GM12878 (cell line): ENCODE measurements at regions not wholly inside any gene's neighbourhood (a gene's known extent, or its start where the extent isn't known, plus 50 kb on each side); places are given as distances from the start of the nearest gene placed in this dataset.

Experiments
- IRF4 ChIP-seq: IDR thresholded peaks from 2 replicates; pipeline ENCODE4 v1.6.1; 2011; ENCODE audit warnings: low read depth, low read length
- RELA ChIP-seq: fragments of 450-650 bp; IDR thresholded peaks from 2 replicates; pipeline ENCODE4 v1.8.0; 2014; ENCODE audit warnings: borderline replicate concordance; ENCODE audit not compliant: partially characterized antibody
- SIX5 ChIP-seq: IDR thresholded peaks from 2 replicates; pipeline ENCODE4 v1.6.1; 2011; ENCODE audit warnings: mild to moderate bottlenecking, low read depth, low read length, moderate library complexity; ENCODE audit not compliant: severe bottlenecking
- SUPT20H ChIP-seq: IDR thresholded peaks from 2 replicates; pipeline ENCODE4 v1.6.1; 2011; ENCODE audit warnings: low read depth, mild to moderate bottlenecking, low read length, moderate library complexity, borderline replicate concordance; ENCODE audit not compliant: control insufficient read depth
- WRNIP1 ChIP-seq: IDR thresholded peaks from 2 replicates; pipeline ENCODE4 v1.6.1; 2011; ENCODE audit warnings: low read depth, low read length, improper control_type of control experiment, borderline replicate concordance
- TF ChIP-seq, protein P1 (sequence below): fragments of 450-650 bp; IDR thresholded peaks from 2 replicates; pipeline ENCODE4 v1.6.1; 2017; ENCODE audit warnings: borderline replicate concordance
- TF ChIP-seq, protein P2 (sequence below): IDR thresholded peaks from 2 replicates; pipeline ENCODE4 v1.6.1; 2012; ENCODE audit warnings: low read depth, low read length, improper control_type of control experiment
- TF ChIP-seq, protein P3 (sequence below): IDR thresholded peaks from 2 replicates; pipeline ENCODE4 v1.6.1; 2012; ENCODE audit warnings: low read length, inconsistent platforms
- TF ChIP-seq, protein P4 (sequence below): fragments of 450-650 bp; IDR thresholded peaks from 2 replicates; pipeline ENCODE4 v1.6.1; 2016; ENCODE audit warnings: mild to moderate bottlenecking
- TF ChIP-seq, protein P5 (sequence below): fragments of 150-350 bp; IDR thresholded peaks from 2 replicates; pipeline ENCODE4 v1.6.1; 2016; ENCODE audit warnings: low read depth, low read length

DNA sequence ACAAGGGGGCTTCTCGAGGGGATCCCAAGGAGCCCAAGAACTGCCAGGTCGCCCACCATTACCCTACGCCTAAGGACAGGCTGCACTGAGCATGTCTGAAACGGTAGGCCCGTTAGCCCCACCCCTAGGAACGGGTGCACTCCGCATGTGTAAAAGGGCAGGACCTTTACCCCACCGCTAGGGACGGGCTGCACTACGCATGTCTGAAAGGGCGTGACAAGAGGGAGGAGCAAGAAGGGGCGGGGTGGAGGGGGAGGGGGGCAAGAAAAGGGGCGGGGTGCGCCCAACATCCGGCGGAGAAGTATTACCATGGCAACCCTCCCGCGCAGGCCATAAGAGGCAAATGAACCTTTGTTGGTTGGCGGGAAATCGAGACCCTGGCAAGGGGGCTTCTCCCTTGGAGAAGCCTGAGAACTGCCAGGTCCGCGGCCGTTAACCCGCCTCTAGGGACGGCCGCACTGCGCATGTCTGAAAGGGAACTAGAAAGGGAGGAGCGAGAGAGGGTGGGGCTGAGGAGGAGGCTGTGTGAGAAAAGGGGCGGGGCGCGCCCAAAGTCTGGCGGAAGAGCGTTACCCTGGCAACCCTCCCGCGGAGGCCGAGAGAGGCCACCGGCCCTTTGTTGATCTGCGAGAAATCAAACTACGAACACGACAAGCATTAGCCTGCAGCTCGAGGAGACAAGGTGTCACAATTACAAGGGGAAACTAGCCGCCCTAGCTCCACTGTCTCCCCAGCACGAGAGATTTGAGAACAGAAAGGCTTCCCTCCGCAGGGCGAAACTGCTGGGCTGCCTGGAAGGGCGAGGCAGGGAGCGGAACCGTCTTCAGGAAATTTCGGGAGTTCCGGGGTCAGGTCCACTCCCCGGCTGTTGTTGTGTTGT, 2046.8 kb downstream of the TP53TG3F start (continued):
- TF ChIP-seq SUPT20H (no peak), WRNIP1 (no peak), IRF4 (no peak), SIX5 (no peak), RELA (no peak)
- TF ChIP-seq, protein P1, sequence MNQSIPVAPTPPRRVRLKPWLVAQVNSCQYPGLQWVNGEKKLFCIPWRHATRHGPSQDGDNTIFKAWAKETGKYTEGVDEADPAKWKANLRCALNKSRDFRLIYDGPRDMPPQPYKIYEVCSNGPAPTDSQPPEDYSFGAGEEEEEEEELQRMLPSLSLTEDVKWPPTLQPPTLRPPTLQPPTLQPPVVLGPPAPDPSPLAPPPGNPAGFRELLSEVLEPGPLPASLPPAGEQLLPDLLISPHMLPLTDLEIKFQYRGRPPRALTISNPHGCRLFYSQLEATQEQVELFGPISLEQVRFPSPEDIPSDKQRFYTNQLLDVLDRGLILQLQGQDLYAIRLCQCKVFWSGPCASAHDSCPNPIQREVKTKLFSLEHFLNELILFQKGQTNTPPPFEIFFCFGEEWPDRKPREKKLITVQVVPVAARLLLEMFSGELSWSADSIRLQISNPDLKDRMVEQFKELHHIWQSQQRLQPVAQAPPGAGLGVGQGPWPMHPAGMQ = no peak
- TF ChIP-seq, protein P2, sequence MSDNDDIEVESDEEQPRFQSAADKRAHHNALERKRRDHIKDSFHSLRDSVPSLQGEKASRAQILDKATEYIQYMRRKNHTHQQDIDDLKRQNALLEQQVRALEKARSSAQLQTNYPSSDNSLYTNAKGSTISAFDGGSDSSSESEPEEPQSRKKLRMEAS = no peak
- TF ChIP-seq, protein P3, sequence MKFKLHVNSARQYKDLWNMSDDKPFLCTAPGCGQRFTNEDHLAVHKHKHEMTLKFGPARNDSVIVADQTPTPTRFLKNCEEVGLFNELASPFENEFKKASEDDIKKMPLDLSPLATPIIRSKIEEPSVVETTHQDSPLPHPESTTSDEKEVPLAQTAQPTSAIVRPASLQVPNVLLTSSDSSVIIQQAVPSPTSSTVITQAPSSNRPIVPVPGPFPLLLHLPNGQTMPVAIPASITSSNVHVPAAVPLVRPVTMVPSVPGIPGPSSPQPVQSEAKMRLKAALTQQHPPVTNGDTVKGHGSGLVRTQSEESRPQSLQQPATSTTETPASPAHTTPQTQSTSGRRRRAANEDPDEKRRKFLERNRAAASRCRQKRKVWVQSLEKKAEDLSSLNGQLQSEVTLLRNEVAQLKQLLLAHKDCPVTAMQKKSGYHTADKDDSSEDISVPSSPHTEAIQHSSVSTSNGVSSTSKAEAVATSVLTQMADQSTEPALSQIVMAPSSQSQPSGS = no peak
- TF ChIP-seq, protein P4, sequence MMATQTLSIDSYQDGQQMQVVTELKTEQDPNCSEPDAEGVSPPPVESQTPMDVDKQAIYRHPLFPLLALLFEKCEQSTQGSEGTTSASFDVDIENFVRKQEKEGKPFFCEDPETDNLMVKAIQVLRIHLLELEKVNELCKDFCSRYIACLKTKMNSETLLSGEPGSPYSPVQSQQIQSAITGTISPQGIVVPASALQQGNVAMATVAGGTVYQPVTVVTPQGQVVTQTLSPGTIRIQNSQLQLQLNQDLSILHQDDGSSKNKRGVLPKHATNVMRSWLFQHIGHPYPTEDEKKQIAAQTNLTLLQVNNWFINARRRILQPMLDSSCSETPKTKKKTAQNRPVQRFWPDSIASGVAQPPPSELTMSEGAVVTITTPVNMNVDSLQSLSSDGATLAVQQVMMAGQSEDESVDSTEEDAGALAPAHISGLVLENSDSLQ = no peak
- TF ChIP-seq, protein P5, sequence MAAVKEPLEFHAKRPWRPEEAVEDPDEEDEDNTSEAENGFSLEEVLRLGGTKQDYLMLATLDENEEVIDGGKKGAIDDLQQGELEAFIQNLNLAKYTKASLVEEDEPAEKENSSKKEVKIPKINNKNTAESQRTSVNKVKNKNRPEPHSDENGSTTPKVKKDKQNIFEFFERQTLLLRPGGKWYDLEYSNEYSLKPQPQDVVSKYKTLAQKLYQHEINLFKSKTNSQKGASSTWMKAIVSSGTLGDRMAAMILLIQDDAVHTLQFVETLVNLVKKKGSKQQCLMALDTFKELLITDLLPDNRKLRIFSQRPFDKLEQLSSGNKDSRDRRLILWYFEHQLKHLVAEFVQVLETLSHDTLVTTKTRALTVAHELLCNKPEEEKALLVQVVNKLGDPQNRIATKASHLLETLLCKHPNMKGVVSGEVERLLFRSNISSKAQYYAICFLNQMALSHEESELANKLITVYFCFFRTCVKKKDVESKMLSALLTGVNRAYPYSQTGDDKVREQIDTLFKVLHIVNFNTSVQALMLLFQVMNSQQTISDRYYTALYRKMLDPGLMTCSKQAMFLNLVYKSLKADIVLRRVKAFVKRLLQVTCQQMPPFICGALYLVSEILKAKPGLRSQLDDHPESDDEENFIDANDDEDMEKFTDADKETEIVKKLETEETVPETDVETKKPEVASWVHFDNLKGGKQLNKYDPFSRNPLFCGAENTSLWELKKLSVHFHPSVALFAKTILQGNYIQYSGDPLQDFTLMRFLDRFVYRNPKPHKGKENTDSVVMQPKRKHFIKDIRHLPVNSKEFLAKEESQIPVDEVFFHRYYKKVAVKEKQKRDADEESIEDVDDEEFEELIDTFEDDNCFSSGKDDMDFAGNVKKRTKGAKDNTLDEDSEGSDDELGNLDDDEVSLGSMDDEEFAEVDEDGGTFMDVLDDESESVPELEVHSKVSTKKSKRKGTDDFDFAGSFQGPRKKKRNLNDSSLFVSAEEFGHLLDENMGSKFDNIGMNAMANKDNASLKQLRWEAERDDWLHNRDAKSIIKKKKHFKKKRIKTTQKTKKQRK = no peak
